ENCODE measurements at regions not wholly inside any gene's neighbourhood (a gene's known extent, or its start where the extent isn't known, plus 50 kb on each side); places are given as distances from the start of the nearest gene placed in this dataset.

GRCh38 chr10:94047293-94047692, 53.6 kb downstream of the PLCE1 start (continued):
- TF ChIP-seq NANOG (IDR thresholded peaks at IDR 0.05; ENCODE audit: insufficient read depth, low read depth, low read length, poor library complexity, severe bottlenecking) = no peak
- no peak for TF ChIP-seq ATF3 (IDR thresholded peaks at IDR 0.05; ENCODE audit: insufficient read depth, low read depth, low read length)
- TF ChIP-seq GTF2F1 (IDR thresholded peaks at IDR 0.05; ENCODE audit: borderline replicate concordance, low read depth, low read length) = no peak
- TF ChIP-seq CBX5 (IDR thresholded peaks at IDR 0.05; ENCODE audit: low read depth, low read length) = no peak
- TF ChIP-seq BACH1 (IDR thresholded peaks at IDR 0.05; ENCODE audit: low read length) = no peak
- TF ChIP-seq RXRA (IDR thresholded peaks at IDR 0.05; ENCODE audit: insufficient read depth, low read depth, low read length) = no peak

All from H1 (cell line).